HepG2 (cell line): ENCODE measurements at regions not wholly inside any gene's neighbourhood (a gene's known extent, or its start where the extent isn't known, plus 50 kb on each side); places are given as distances from the start of the nearest gene placed in this dataset.

Experiments
- ATAC-seq: fragments of 200-7000 bp; cut with Tn5 transposase; 3 replicates; pipeline ENCODE4 v1.9.1; 2020; ENCODE audit warnings: mild to moderate bottlenecking, moderate library complexity
- BruUV-seq: library from RNA; stranded (reverse); fragments of 400-500 nt; replicated peaks from 2 replicates; lab custom pipeline; 2021; lab: Mats Ljungman, UMichigan
- CTCF ChIA-PET: fragments of 300-600 bp; formaldehyde crosslinking; extraction: SDS; loops from one replicate; lab custom pipeline; 2021; ENCODE audit warnings: low total read pairs, inconsistent platforms, low intra/inter-chr PET ratio; lab: Yijun Ruan, JAX
- POLR2A ChIA-PET: fragments of 350-600 bp; sonication (Branson Sonifier 250); formaldehyde crosslinking; loops from one replicate; lab custom pipeline; 2020; ENCODE audit warnings: antibody characterized with exemption, inconsistent platforms; lab: Yijun Ruan, JAX
- DNase-seq: peaks from one replicate; pipeline ENCODE4 v3.0.0-alpha.2; 2015; ENCODE audit warnings: low spot score
- FAIRE-seq: peaks from 3 replicates; lab custom pipeline; 2011; peaks lifted over from hg19 to GRCh38; lab: Jason Lieb, UNC
- H2AFZ ChIP-seq: one replicate; pipeline ENCODE4 v1.6.1; 2011; ENCODE audit warnings: low read length, inconsistent platforms
- H3K27ac ChIP-seq: fragments of 300-600 bp; 3 replicates; pipeline ENCODE4 v1.8.0; 2011; ENCODE audit warnings: mixed run types, mild to moderate bottlenecking, mixed read lengths, low read length, inconsistent platforms; ENCODE audit not compliant: insufficient read depth; ENCODE audit errors: extremely low read length
- H3K27me3 ChIP-seq, 2 experiments: fragments of 200-600 bp in 1 of 2; 2 replicates in 1 of 2; 3 replicates in 1 of 2; pipeline versions ENCODE4 v1.6.0 to v1.8.0; 2011; ENCODE audit warnings: low read length in 2 of 2, mild to moderate bottlenecking in 2 of 2, moderate library complexity in 2 of 2, inconsistent platforms in 1 of 2; ENCODE audit not compliant: insufficient read depth in 2 of 2, control insufficient read depth in 1 of 2
- H3K36me3 ChIP-seq, 2 experiments: fragments of 200-600 bp in 1 of 2; replicated peaks in 1 of 2; 2 replicates in 1 of 2; 3 replicates in 1 of 2; pipeline versions ENCODE4 v1.5.1 to v1.8.0; 2011; ENCODE audit warnings: low read length in 2 of 2, inconsistent platforms in 1 of 2; ENCODE audit not compliant: insufficient read depth in 2 of 2, control insufficient read depth in 1 of 2
- H3K4me1 ChIP-seq: 2 replicates; pipeline ENCODE4 v1.5.1; 2012; ENCODE audit warnings: low read length, inconsistent platforms; ENCODE audit not compliant: insufficient read depth
- H3K4me2 ChIP-seq: 2 replicates; pipeline ENCODE4 v1.6.0; 2011; ENCODE audit warnings: low read depth, low read length, inconsistent platforms
- H3K4me3 ChIP-seq, 3 experiments: fragments of 200-600 bp in 1 of 3; sonication (generic), shearing (Covaris generic) in 1 of 3; replicated peaks in 1 of 3; 2 replicates each; pipeline ENCODE4 v1.5.1; 2011 to 2016; ENCODE audit warnings: low read length in 3 of 3, inconsistent platforms in 2 of 3, low read depth in 2 of 3, mild to moderate bottlenecking in 2 of 3, control low read depth in 1 of 3, mixed read lengths in 1 of 3; ENCODE audit not compliant: insufficient read depth in 1 of 3
- H3K79me2 ChIP-seq: one replicate; pipeline ENCODE4 v1.6.1; 2011; ENCODE audit warnings: low read length, inconsistent platforms; ENCODE audit not compliant: insufficient read depth
- H3K9ac ChIP-seq: 2 replicates; pipeline ENCODE4 v1.6.0; 2011; ENCODE audit warnings: mild to moderate bottlenecking, low read depth, low read length, inconsistent platforms; ENCODE audit not compliant: insufficient read depth
- H3K9me3 ChIP-seq: 2 replicates; pipeline ENCODE4 v1.5.1; 2012; ENCODE audit warnings: mild to moderate bottlenecking, low read length
- H4K20me1 ChIP-seq: 2 replicates; pipeline ENCODE4 v1.6.0; 2011; ENCODE audit warnings: inconsistent platforms, mild to moderate bottlenecking, low read length, moderate library complexity; ENCODE audit not compliant: insufficient read depth
- SP140L ChIP-seq: sonication (generic); formaldehyde crosslinking; IDR thresholded peaks from 2 replicates; pipeline ENCODE4 v1.4.0; 2020; ENCODE audit warnings: missing genetic modification reagents, borderline replicate concordance
- ZBTB34 ChIP-seq: sonication (generic); formaldehyde crosslinking; IDR thresholded peaks from 2 replicates; pipeline ENCODE4 v1.8.0; 2022; ENCODE audit warnings: mild to moderate bottlenecking, missing genetic modification reagents
- ZNF207 ChIP-seq: fragments of 450-650 bp; IDR thresholded peaks from 2 replicates; pipeline ENCODE4 v1.6.1; 2016; ENCODE audit warnings: antibody characterized with exemption, borderline replicate concordance
- ZNF597 ChIP-seq: sonication (generic); formaldehyde crosslinking; IDR thresholded peaks from 2 replicates; pipeline ENCODE4 v1.5.0; 2020; ENCODE audit warnings: missing genetic modification reagents
- WGBS: methylation state at CpG from one replicate; pipeline ENCODE4 v1.1.6; 2017; ENCODE audit warnings: low lambda C conversion rate; 5-methylcytosine and 5-hydroxymethylcytosine counted together
- in situ Hi-C: cut with HindIII; loops from 2 replicates; pipeline ENCODE4 v1.10.0; 2017; ENCODE audit warnings: low pct_unique_long_range_greater_than_20kb; ENCODE audit not compliant: extremely low pct_ligation_motif_present
- intact Hi-C: fragments of 100-400 bp; cut with micrococcal nuclease; formaldehyde crosslinking; loops from one replicate; pipeline ENCODE4 v1.10.0; 2022; ENCODE audit not compliant: unreplicated experiment

- no peak for FAIRE-seq
Observed at GRCh38 chr18:38052879-38053590, 487.4 kb upstream of the CELF4 start.

GRCh38 chr18:38047820-38048219 lies 482.2 kb upstream of the CELF4 start:
- no peaks in the 10 kb centered on the region for H3K9me3 ChIP-seq
- FAIRE-seq = no peak
- H3K36me3 ChIP-seq = no peaks in the 10 kb centered on the region
- no peaks in the 10 kb centered on the region for H3K27me3 ChIP-seq
- no peak for TF ChIP-seq ZNF597
- TF ChIP-seq ZNF207 = no peak
- TF ChIP-seq, all 625 proteins: peak for 0
- intact Hi-C loops (no loop called here), in situ Hi-C loops (no loop called here)
- Histone ChIP-seq H3K27ac (no peak overlapping the region), H3K9ac (no peak overlapping the region), H3K4me3 (no peak overlapping the region), H3K4me1 (no peaks in the 10 kb centered on the region), H3K4me2 (no peak overlapping the region), H3K79me2 (no peaks in the 10 kb centered on the region), H2AFZ (no peak overlapping the region), H4K20me1 (no peaks in the 10 kb centered on the region)
- WGBS = 10% methylated on average over 3 of the region's 3 CpGs
- BruUV-seq = no TSS peak
- no peak for ATAC-seq
- ChIA-PET CTCF (no interaction called here), POLR2A (no interaction called here)
- DNase-seq = no peak

More at GRCh38 chr18:38052879-38053590, 487.4 kb upstream of the CELF4 start:
- no peaks in the 10 kb centered on the region for H3K4me1 ChIP-seq
- intact Hi-C loops (no loop called here), in situ Hi-C loops (no loop called here)
- 36% methylated on average over 3 of the region's 3 CpGs for WGBS
- no TSS peak for BruUV-seq
- no peaks in the 10 kb centered on the region; a peak in 1 of 5 replicates for H3K27me3 ChIP-seq
- peak; percentile 11 for DNase-seq
- CTCF ChIA-PET = no interaction called here
- no peaks in the 10 kb centered on the region for H4K20me1 ChIP-seq
- no peak for ATAC-seq
- no peak overlapping the region for H3K27ac ChIP-seq
- no peak overlapping the region for H3K4me2 ChIP-seq
- H3K9me3 ChIP-seq = no peaks in the 10 kb centered on the region
- no peak overlapping the region for H2AFZ ChIP-seq
- H3K9ac ChIP-seq = no peak overlapping the region
- TF ChIP-seq ZBTB34 (CRISPR knock-in tag) (0 out of 2 replicates have a peak, but pooled peaks have one; percentile 26), SP140L (CRISPR knock-in tag) (no peak)
- H3K36me3 ChIP-seq = no peaks in the 10 kb centered on the region
- H3K4me3 ChIP-seq = no peak overlapping the region
- H3K79me2 ChIP-seq = no peaks in the 10 kb centered on the region
- POLR2A ChIA-PET = no interaction called here
